RCC 7860 (cell line): ENCODE measurements at regions not wholly inside any gene's neighbourhood (a gene's known extent, or its start where the extent isn't known, plus 50 kb on each side); places are given as distances from the start of the nearest gene placed in this dataset.
"Not testable (repeated sequence)": the region's sequence is repeated elsewhere in the genome, so short reads cannot be mapped to it uniquely, and the experiment has no call there.

ENCODE experiments used
- DNase-seq: peaks from one replicate; pipeline ENCODE4 v3.0.0-alpha.2; 2015; ENCODE audit warnings: low spot score
- FAIRE-seq: peaks from 2 replicates; lab custom pipeline; 2012; peaks lifted over from hg19 to GRCh38; lab: Jason Lieb, UNC

DNA sequence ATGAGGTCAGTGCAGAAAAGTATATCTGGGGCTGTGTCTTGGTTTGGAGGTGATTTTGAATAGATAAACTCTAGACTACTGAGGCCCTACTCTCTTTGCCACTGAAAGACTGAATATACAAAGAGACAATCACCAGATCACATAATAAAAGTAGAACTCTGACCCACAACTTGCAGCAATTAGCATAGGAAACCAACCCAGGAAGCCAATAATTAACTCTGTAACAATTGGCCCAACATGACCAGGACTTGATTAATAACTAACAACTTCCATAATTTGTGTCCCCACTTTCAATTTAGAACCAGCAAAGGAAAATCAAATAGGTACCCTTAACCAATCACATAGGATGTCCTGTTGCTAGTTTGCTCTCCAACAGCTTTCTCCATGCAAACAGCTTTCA, 1104.9 kb upstream of the CELF4 start:
- FAIRE-seq = no peak
- no peak for DNase-seq

DNA sequence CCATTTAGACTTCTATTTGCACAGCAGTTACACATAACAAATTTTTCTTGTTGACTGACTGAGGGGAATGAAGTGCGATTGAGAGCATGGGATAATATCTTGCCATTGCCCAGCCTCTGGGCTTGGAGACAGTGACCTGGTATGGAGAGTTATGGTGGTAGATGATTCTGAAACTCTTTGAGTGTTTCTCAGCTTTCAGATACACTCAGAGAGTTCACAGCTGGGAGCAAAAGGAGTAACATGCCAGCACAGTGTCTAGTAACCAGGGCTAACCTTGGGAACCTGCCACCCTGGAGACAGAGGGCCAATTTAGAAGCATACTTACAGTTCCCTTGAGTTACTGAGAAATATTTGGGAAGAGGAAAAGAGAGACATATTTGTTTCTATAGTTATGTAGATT, 1099.3 kb upstream of the CELF4 start:
- no peak for FAIRE-seq
- DNase-seq = no peak

DNA sequence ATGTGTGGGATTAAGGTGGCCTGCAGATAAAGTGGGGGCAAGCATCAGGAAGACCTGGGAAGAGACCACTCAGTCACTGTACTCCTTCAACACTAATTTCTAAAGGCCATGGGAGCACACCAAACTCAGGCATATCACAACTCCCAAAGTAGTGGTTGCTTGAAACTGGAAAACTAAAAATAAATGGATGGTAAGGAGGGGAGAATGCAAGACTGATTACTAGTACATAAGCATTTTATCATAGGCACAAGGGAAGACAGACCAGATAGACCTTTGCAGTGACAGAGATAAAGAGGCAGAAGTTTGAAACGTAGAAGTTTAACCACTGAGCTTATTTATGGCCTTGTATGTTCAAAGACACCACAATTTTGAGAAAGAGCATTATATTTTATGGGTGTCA, 1098.1 kb upstream of the CELF4 start:
- FAIRE-seq = no peak
- no peak for DNase-seq

DNA sequence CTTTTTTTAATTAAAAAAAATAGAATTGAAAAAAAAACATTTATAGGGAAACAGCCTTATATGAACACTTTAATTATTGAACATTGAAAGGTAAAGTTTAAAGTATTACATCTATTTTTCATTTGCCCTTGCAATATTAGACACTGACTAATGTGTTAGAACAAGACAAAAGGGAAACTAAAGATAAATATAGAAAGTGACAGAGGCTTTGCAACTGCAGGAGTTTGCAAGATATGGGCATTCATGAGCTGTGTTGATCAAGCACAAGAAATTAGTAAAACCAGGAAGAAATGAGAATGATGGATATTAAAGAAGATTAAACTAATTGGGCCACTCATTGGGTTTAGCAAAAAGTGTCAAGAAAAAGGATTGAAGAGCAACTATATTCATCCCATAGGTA, 1097.7 kb upstream of the CELF4 start:
- FAIRE-seq = no peak

DNA sequence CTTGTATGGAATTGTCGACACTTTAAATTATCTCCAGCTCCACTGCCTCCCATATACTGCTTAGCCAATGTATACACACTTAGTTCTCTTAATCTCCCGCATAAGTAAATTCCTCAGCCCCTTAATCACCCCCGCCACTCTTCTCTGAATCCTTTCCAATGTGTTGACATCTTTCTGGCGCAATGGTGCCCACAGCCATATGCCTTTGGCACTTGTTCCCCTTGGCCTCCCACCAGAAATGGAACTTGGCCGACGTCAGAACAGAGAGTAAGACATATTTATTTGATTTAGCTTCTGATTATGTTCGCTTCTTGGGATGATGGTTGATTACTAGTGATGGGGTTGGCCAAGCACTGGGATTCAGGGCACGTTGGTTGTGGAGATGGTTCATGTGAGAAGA, 1089.3 kb upstream of the CELF4 start:
- FAIRE-seq (no peak), DNase-seq (no peak)

More for the DNA sequence above, 1097.7 kb upstream of the CELF4 start:
- no peak for DNase-seq

DNA sequence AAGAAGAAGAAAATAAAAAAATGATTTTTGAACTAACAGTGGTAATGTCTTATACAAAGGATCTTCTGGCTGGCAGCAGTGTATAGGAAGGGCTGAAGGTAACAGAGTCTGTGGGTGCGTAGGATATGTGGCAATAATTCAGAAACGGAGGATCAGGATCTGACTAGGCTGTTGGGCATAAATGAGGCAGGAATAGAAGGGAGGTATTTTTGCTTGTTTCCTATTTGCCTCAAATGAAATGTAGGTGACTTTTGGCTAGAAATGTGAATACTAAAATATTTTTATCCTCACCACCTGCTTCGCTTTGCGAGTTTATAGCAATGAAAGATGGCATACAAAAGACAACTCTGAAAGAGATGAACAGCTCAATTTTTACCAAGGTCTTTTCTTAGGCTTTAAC, 1086.1 kb upstream of the CELF4 start:
- DNase-seq (no peak), FAIRE-seq (no peak)

DNA sequence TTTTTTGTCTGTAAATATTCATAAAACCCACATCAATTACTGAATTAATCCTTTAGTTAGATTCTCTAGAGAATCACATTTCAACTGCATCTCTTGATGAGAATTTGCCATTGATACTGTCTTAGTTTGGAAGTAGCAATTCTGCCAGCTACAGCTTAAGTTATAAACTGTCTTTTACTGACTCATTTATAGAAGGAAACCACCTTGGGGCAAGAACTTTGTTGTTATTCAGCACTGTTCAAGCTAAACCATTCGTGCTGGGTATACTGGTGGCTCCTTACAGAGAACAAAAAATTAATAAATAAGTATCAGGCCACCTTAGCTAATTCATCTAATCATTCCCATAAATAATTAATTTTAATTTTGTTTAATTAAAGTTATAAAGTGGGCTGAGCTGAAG, 1082.6 kb upstream of the CELF4 start:
- DNase-seq (no peak), FAIRE-seq (no peak)

DNA sequence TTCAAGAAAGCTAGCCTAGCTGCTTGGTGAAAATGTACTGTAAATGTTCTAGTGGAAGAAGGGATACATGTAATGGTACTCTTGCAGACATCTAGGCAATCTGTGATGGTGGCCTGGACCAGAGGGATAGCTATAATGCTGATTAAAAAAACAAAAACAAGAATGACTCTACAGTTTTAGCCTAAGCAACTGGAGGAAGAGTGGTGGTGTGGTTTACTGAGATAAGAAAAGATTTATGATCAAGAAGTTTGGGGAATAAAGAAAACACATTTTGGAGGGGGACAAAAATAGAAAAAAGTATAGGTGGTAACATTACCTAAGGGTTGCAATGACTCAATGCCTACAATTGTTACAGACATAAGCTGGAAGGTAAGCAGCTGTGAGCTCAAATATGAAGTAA, 1080.7 kb upstream of the CELF4 start:
- FAIRE-seq (no peak), DNase-seq (no peak)

DNA sequence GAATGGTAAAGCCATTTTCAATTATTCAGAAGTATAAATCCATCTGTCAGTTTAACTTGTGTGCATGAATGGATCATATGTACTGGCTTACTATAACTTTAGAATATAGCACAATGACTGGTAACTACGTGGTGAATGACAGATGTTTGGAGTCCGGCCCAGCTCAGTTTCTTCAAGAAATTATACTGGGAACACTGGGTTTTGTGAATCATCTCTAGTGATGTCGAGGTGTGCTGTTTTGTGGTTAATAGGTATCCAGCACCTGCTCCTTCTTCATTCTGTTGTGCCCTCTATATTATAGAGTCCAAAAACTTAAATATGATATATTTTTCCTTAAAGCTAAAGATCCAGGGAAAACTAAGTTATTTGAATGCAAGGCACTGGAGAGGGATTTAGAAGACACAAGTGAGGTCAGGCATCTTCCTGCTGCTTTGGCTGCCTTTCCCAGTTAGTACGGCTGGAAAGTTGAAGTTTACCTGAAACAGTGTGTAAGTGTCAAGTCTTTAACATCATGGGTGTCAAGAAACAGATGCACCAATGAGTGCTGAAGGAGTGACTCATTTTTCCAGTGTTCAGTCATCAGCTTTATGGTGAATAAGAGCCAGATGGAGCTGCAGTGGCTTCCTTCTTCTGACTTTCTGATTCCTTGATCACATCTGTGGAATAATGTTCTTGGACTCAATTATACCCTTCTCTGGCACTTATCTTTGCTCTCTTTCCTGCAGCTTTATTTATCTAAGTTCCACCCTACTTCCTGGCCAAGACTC, 1079.5 kb upstream of the CELF4 start:
- FAIRE-seq (no peak), DNase-seq (no peak)

DNA sequence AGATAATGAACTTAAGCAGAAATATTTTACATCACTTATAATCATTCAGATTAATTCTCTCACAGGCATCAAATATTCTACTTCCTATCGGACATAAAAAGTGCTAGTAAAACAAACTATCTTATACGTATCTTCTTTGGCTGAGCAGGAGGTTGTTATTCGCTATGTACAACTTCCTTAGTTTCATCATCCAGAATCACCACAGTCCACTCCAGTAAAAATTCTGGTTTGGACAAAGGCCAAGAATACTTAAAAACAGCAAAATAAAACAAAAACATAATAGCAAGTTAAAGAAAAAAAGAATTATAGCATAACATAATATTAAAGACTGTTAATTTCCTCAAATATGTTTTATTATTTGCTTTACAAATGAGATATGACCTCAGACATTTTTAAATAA, 1077.1 kb upstream of the CELF4 start:
- FAIRE-seq (no peak), DNase-seq (no peak)

DNA sequence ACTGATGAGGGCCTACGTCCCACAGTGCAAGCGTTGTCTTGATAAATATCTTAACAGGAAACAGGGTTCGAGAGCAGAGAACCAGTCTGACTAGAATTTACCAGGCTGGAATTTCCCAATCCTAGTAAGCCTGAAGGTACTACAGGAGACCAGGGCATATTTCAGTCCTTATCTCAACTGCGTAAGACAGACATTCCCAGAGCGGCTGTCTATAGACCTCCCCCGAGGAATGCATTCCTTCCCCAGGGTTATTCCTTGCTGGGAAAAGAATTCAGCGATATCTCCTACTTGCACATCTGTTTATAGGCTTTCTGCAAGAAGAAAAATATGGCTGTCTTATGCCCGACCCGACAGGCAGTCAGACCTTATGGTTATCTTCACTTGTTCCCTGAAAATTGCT, 1074.1 kb upstream of the CELF4 start:
- not testable (repeated sequence) for DNase-seq, FAIRE-seq

DNA sequence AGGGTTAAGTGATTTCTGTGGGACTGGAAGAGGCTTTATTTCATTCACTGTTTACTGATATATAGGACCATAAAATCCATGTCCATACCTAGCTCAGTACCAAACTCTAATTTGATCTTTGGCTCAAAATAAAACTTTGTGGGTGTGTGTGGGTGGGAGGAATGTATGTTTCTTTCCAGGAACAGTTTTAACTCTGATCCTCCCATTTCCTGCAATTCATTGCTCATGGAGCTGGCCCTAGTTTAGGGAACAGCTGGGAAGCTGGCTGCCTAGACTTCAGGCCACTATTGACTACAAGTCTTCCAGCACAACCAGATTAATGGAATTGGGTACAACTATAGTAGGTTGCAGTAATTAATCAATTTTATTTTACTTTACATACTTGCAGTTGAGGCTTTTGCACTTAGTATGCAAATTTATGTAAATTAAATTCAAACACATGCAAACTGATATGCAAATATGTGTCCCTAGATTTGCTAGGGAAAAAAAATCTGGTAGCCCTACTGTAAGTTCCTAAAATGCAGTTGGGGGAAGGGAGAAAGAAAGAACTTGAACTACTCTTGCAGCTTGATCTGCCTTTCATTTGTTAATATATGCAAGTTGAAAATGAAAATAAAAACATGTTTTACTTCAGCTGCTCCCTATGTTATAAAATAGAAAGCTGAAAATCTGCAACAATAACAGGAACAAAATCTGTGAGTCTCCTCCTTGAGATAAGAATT, 1070.3 kb upstream of the CELF4 start:
- FAIRE-seq (no peak), DNase-seq (no peak)

DNA sequence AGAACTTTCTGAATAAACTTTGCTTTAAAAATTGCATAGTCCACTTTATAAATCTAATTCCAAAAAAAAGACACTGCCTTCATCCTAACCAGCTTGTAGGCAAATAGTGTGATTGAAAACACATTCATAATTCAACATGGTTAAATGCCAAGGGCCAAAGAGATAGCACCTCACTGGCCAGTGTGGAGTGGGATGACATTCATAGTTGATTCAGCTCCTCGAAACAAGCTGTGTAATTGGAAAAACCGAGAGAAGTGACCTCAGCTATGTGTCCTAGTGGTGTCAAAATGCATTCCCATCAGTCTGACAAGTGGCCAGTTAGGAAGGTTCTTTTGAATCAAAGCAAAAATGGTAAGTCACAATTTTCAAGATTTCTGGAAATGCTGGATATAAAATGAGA, 1068.5 kb upstream of the CELF4 start:
- DNase-seq (no peak), FAIRE-seq (no peak)

DNA sequence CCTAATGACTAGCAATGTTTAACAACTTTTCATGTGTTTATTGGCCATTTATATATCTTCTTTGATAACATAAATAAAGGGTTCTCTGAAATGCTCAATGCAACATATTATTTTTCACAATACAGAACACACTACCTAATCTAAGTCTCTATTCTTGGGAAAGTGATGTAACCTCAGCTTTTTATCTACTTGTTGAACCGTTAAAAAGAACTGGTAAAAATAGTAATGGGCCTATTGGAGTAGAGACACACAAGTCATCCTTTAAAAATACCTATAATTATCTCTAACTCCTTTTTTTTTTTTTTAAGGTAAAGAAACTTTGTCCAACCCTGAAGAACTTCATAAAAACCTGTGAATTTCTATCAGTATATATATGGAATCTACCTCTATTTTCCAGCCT, 1067.7 kb upstream of the CELF4 start:
- FAIRE-seq (no peak), DNase-seq (no peak)

DNA sequence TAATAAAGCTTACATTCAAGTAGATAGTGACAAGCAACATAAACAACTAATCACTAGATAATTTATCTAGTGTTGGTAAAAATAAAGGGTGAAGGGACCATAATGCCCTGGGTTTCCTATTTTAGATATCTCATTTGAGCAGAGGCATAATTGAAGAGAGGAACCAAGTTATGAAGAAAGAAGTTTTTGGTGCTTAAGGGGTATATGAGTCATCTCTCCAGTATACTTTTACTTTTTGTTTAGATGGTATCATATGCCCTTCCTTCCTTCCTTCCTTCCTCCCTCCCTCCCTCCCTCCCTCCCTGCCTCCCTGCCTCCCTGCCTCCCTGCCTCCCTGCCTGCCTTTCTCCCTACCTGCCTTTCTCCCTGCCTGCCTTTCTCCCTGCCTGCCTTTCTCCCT, 1053.5 kb upstream of the CELF4 start:
- FAIRE-seq = no peak
- no peak for DNase-seq

DNA sequence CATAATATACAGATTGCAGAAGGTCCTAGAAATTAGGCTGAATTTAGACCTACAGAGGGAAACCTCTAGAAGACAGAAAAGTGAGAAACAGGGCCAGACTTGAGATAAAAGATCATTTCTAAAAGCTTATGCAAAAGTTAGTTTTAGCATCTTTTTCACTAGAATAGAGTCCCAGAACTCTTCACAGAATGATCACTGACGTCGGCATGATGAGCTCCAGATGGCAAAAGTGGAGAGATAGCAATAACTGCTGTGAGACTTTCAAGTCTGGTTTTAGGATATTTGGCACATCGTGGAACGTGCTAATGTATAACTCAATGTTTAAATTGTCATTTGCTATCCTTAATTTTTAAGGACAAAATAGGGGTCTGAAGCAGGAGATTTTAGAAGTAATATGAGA, 1050.7 kb upstream of the CELF4 start:
- no peak for DNase-seq
- no peak for FAIRE-seq

DNA sequence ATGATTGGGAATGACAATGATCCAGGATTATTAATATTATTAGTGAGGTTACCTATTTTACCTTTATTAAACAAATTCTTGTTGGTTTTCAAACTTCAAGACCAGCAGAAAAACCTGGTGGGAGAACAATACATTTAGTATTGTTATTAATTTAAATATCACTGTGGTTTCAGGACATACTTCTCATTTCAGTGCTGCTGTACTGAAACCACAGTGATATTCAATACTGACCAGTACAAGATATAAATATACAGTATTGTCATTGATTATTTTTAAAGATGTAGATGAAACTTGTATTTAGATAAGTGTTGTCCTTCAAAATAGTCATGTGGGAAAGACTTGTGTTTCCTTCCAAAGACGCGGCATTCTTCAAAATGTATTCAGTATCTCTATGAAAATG, 1047.3 kb upstream of the CELF4 start:
- DNase-seq (no peak), FAIRE-seq (no peak)

DNA sequence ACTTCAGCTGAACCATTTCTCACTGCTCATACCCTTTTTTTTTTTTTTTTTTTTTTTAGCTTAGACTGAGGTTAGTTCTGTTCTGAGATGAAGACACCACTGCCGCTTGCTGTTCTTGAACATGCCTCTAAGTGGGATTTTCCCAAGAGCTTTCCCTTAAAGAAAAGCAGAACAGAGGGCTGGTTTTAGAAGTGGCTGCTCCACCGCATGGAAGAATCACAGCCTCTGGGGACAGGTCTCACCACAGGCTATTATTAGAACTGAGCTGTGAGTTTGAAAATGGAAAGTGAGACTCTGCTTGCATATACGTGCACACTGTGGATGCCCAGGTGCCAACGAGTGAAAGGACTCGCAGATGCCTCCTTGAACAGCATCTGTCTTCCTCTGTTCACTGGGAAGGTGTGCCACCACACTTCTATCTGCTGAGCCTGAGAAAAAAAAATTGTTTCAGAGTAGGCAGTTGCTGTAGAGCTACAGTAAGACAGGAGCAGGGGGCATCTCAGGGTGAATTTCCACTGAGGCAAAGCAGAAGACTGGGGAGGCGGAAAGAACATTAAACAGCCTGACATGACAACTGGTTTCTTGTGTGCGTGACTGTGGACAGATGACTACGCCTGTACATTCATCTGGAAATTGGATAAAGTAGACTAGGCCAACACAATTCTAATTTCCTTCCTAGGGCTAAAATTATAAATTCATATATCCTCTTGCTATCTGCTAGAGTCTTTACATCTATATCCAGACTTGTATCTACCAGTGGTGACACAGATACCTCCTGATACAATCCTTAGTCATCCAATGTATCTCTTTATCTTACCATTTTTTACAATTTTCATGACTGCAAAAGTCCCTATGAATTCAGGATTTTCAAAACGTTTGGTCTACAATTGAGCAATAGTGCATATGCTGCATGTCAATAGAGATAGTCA, 1045.7 kb upstream of the CELF4 start:
- FAIRE-seq = no peak
- no peak for DNase-seq

DNA sequence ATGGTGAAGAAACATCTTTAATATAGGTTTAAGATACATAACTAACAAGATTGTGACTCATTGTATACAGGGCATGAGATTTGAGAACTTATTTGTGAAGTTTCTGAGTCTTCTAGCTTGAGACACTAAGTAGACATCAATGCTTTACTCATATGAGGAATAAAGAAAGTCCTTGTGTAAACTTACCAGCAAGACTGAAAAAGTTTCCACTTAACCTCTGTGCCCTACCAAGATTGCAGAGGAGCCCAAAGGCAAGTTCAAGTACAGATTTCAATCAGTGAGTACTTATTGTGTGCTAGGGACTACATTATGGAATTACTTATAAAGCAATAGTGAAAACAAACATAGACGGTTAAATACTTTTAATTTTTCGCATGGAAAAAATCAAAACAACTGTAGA, 1041.2 kb upstream of the CELF4 start:
- DNase-seq (no peak), FAIRE-seq (no peak)

DNA sequence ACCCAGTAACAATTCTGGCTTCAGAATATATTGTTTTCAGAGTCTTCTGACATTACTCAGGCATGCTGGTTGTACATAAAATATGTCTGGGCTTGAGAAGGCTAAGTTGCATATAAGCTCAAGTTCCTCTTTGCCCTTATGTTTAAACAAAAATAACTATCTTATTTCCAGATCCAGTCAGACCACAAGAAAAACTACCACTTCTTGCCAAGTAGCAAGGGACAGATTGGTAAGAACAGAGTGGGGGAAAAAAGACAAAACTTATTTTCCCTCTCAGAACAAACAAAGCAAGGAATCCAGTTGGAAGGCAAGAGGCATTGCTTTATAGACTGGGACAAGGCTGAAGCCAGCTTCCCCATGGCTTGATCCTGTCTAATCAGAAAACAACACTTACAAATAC, 1036.7 kb upstream of the CELF4 start:
- DNase-seq (no peak), FAIRE-seq (no peak)

DNA sequence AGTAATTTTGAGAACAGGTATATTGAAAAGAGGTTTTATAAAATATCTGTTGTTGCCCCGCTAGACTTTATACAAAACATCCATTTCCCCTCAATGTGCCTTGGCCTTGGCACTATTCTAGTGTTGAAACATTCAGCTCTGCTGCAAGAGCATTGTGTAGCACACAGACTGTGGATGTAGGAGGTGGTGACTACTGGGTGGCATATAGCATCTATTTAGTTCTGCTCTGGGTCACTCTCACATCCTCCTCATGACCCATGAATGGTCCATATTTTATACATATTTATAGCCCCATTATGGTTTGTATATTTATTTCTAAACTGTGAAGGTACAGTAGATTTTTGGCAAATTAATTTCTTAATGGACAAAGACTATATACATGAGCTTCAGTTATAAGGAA, 1022.0 kb upstream of the CELF4 start:
- FAIRE-seq (no peak), DNase-seq (no peak)

DNA sequence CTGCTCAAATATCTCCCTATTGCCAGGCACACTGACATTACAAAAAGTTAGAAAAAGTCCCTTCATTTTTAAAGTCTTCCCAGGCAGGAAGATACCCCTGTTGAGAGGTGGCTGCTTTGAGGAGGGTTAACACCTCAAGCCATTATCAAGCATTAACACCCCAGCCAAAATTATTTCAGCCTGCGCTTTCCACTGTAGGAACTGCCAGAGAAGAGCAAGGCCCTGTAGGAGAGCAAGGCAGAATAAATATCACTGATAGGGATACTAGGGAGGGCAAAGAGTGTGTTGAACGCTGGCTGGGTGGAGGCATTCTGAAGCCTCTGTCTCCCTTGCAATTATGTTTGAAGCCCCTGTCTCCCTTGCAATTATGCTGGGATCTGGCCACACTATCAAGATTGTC, 1020.7 kb upstream of the CELF4 start:
- no peak for DNase-seq
- no peak for FAIRE-seq
